B cell (primary cell): ENCODE measurements at regions not wholly inside any gene's neighbourhood (a gene's known extent, or its start where the extent isn't known, plus 50 kb on each side); places are given as distances from the start of the nearest gene placed in this dataset.

ENCODE experiments used
- EZH2 ChIP-seq: IDR thresholded peaks from 2 replicates; pipeline ENCODE4 v1.6.1; 2012; ENCODE audit warnings: borderline replicate concordance, low read depth, mild to moderate bottlenecking, moderate library complexity, low read length; ENCODE audit not compliant: insufficient read depth, poor library complexity, severe bottlenecking
- TF ChIP-seq, protein P1 (sequence below): fragments of 200-600 bp; IDR thresholded peaks from one replicate; pipeline ENCODE4 v1.8.0; 2022; ENCODE audit warnings: antibody characterized with exemption, mild to moderate bottlenecking

DNA sequence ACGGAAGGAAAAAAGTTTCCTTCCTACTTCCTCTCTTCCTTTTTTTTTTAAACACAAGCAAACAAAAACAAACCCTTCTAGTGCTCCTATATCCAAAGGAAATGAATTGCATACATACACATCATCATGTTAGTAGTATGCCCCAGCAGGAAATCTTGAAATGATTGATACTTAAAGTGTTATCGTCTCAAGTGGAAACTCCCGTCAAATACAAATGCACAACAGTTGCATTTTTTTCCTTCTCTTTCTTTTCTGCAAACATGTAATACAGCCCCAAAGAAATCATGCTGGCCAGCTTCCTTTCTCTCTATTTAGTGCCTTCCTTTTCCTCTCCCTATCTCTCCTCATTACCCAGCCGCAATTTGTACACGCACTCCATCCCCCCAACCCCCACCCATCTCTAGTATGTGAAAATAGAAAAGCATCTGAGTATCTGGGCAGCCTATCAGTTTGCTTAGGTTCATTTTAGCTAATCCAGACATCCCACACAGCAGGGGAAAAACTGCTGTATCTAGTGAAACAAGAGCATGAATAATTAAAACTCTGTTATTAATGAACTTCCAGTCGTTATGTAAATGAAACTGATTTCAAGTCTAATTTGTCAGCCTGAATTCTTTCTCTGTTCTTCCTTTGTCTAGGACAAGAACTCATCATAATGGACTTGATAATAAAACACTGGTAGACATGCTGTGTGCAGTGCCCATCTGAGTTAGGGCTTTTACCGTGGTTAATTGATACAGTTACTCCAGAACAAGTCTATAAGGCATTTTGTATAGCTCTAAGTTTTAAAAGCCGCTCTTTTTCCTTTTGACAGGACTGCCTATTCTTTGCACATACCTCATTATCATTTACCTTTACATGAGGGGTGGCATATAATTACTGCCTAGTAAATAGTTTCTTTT lies 336.5 kb upstream of the ADGRL2 start:
- TF ChIP-seq, protein P1, sequence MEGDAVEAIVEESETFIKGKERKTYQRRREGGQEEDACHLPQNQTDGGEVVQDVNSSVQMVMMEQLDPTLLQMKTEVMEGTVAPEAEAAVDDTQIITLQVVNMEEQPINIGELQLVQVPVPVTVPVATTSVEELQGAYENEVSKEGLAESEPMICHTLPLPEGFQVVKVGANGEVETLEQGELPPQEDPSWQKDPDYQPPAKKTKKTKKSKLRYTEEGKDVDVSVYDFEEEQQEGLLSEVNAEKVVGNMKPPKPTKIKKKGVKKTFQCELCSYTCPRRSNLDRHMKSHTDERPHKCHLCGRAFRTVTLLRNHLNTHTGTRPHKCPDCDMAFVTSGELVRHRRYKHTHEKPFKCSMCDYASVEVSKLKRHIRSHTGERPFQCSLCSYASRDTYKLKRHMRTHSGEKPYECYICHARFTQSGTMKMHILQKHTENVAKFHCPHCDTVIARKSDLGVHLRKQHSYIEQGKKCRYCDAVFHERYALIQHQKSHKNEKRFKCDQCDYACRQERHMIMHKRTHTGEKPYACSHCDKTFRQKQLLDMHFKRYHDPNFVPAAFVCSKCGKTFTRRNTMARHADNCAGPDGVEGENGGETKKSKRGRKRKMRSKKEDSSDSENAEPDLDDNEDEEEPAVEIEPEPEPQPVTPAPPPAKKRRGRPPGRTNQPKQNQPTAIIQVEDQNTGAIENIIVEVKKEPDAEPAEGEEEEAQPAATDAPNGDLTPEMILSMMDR = no peak
- no peak for TF ChIP-seq EZH2
